ENCODE measurements at regions not wholly inside any gene's neighbourhood (a gene's known extent, or its start where the extent isn't known, plus 50 kb on each side); places are given as distances from the start of the nearest gene placed in this dataset.
"Not testable (repeated sequence)": the region's sequence is repeated elsewhere in the genome, so short reads cannot be mapped to it uniquely, and the experiment has no call there.

DNA sequence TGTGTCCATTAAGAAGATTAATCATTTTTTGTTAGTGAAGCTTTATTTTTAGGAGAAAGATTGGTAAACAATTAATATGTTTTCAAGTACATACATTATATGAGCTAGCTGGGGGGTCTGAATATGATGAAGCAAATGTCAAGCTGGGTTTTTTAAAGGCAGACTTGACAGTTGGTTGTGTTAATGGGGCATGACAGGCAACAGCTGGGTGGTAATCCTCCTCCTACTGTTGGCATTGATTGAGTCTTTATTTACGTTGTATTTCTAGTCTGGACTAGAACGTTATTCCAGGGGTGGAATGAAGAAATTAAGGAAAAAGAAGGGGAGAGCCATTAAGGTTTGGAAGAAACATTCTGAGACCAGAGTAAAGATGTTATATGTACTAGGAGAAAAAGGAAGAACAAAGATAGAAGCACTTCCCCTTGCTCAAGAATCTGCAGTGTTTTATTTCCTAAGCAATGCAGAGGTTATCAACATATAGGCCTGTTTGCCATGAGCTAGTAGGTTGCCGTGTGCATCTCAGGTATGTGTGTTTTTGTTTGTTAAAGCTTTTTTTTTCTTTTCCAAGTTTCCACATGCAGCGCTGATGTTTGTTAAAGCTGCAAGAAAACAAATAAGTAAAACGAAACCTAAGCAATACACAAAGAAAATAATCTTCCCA is 95.4 kb upstream of the SEC22B start:
- TF ChIP-seq, protein P1, sequence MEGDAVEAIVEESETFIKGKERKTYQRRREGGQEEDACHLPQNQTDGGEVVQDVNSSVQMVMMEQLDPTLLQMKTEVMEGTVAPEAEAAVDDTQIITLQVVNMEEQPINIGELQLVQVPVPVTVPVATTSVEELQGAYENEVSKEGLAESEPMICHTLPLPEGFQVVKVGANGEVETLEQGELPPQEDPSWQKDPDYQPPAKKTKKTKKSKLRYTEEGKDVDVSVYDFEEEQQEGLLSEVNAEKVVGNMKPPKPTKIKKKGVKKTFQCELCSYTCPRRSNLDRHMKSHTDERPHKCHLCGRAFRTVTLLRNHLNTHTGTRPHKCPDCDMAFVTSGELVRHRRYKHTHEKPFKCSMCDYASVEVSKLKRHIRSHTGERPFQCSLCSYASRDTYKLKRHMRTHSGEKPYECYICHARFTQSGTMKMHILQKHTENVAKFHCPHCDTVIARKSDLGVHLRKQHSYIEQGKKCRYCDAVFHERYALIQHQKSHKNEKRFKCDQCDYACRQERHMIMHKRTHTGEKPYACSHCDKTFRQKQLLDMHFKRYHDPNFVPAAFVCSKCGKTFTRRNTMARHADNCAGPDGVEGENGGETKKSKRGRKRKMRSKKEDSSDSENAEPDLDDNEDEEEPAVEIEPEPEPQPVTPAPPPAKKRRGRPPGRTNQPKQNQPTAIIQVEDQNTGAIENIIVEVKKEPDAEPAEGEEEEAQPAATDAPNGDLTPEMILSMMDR (IDR thresholded peaks at IDR 0.05; ENCODE audit: low read length): not testable (repeated sequence)
- TF ChIP-seq EZH2 (IDR thresholded peaks at IDR 0.05; ENCODE audit: borderline replicate concordance, low read length): not testable (repeated sequence)

Measured in OCI-LY1 (cell line).